ENCODE measurements at regions not wholly inside any gene's neighbourhood (a gene's known extent, or its start where the extent isn't known, plus 50 kb on each side); places are given as distances from the start of the nearest gene placed in this dataset.

GRCh38 chr2:226064932-226065570, 665.5 kb downstream of the NYAP2 start:
- Histone ChIP-seq H3K27ac (no peak overlapping the region), H3K9me3 (no peaks in the 10 kb centered on the region), H3K36me3 (no peaks in the 10 kb centered on the region), H3K27me3 (no peaks in the 10 kb centered on the region), H3K4me1 (peaks cover 3% of the 10 kb centered on the region), H3K4me3 (no peak overlapping the region)
- 86% methylated on average over 1 of the region's 1 CpG for WGBS
- TF ChIP-seq EP300 (IDR thresholded peaks at IDR 0.05) (no peak), CTCF (IDR thresholded peaks at IDR 0.05) (no peak), POLR2A (IDR thresholded peaks at IDR 0.05) (no peak), POLR2AphosphoS5 (IDR thresholded peaks at IDR 0.05) (no peak)
- no peak for DNase-seq (ENCODE audit: low spot score in 2 of 2)

GRCh38 chr2:226063704-226064440, 664.4 kb downstream of the NYAP2 start:
- no peak for DNase-seq (ENCODE audit: low spot score in 2 of 2)
- H3K27ac ChIP-seq = no peak overlapping the region
- TF ChIP-seq POLR2A (IDR thresholded peaks at IDR 0.05) = no peak
- TF ChIP-seq CTCF (IDR thresholded peaks at IDR 0.05) = no peak
- no peak for TF ChIP-seq POLR2AphosphoS5 (IDR thresholded peaks at IDR 0.05)
- no peak for TF ChIP-seq EP300 (IDR thresholded peaks at IDR 0.05)
- H3K4me1 ChIP-seq = peaks cover 3% of the 10 kb centered on the region
- no peaks in the 10 kb centered on the region for H3K36me3 ChIP-seq
- H3K4me3 ChIP-seq = no peak overlapping the region
- H3K9me3 ChIP-seq = no peaks in the 10 kb centered on the region
- WGBS = 65% methylated on average over 4 of the region's 4 CpGs
- H3K27me3 ChIP-seq = no peaks in the 10 kb centered on the region

- DNase-seq (ENCODE audit: low spot score in 2 of 2) = no peak
- Histone ChIP-seq H3K27me3 (no peaks in the 10 kb centered on the region), H3K4me3 (no peak overlapping the region), H3K27ac (no peak overlapping the region), H3K36me3 (no peaks in the 10 kb centered on the region), H3K4me1 (peaks cover 3% of the 10 kb centered on the region), H3K9me3 (no peaks in the 10 kb centered on the region)
- 43% methylated on average over 3 of the region's 3 CpGs for WGBS
- TF ChIP-seq CTCF (IDR thresholded peaks at IDR 0.05) = no peak
- no peak for TF ChIP-seq POLR2A (IDR thresholded peaks at IDR 0.05)
- TF ChIP-seq EP300 (IDR thresholded peaks at IDR 0.05) = no peak
- TF ChIP-seq POLR2AphosphoS5 (IDR thresholded peaks at IDR 0.05) = no peak
Observed at GRCh38 chr2:226059961-226060627, 660.6 kb downstream of the NYAP2 start.

- H3K4me3 ChIP-seq = no peak overlapping the region
Observed at GRCh38 chr2:226057914-226058313, 658.4 kb downstream of the NYAP2 start.

More at GRCh38 chr2:226057914-226058313, 658.4 kb downstream of the NYAP2 start:
- Histone ChIP-seq H3K9me3 (no peaks in the 10 kb centered on the region), H3K36me3 (no peaks in the 10 kb centered on the region), H3K4me1 (no peaks in the 10 kb centered on the region), H3K27me3 (no peaks in the 10 kb centered on the region), H3K27ac (no peak overlapping the region)
- 36% methylated on average over 1 of the region's 1 CpG for WGBS
- no peak for DNase-seq (ENCODE audit: low spot score in 2 of 2)
- TF ChIP-seq CTCF (IDR thresholded peaks at IDR 0.05) (no peak), POLR2AphosphoS5 (IDR thresholded peaks at IDR 0.05) (no peak), EP300 (IDR thresholded peaks at IDR 0.05) (no peak), POLR2A (IDR thresholded peaks at IDR 0.05) (no peak)
